ENCODE measurements at regions not wholly inside any gene's neighbourhood (a gene's known extent, or its start where the extent isn't known, plus 50 kb on each side); places are given as distances from the start of the nearest gene placed in this dataset.
"Not testable (repeated sequence)": the region's sequence is repeated elsewhere in the genome, so short reads cannot be mapped to it uniquely, and the experiment has no call there.

DNA sequence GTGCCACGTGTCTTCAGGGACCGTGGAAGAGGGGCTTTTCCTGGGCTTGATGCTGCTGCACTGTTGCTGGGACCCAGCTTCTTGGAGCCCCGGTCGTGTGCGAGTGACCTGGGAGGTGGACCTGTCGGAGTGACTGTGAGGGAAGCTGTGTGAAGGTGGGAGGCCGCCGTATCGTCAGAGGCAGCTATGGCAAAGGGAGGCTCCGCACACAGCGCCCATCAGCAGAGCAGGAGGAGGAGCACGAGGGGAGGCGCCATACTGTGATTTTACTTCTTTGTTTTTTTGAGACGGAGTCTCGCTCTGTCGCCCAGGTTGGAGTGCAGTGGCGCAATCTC lies 171.0 kb downstream of the LAT start:
- not testable (repeated sequence) for DNase-seq

DNA sequence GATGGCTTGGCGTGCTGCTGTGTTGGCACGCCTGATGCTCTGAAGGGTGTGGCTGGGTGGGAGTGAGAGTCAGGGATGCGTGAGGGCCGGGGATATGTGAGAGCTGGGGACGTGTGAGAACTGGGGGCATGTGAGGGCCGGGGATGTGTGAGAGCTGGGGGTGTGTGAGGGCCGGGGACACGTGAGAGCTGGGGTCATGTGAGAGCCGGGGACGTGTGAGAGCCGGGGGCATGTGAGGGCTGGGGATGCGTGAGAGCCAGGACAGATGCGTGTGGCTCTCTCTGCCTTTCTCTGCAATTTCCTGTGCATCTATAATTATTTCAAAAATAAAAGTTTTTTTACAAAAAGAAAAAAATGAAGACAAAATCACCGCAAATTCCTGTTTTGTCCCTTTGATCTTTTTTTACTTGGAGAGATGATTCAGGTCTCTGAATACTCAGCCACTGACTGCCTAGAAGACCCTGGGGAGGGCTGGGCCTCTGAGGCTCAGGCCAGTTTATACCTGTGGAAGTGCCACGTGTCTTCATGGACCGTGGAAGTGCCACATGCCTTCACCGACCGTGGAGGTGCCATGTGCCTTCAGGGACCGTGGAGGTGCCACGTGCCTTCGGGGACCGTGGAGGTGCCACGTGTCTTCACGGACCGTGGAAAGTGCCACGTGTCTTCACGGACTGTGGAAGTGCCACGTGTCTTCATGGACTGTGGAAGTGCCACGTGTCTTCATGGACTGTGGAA lies 170.4 kb downstream of the LAT start:
- not testable (repeated sequence) for DNase-seq

DNA sequence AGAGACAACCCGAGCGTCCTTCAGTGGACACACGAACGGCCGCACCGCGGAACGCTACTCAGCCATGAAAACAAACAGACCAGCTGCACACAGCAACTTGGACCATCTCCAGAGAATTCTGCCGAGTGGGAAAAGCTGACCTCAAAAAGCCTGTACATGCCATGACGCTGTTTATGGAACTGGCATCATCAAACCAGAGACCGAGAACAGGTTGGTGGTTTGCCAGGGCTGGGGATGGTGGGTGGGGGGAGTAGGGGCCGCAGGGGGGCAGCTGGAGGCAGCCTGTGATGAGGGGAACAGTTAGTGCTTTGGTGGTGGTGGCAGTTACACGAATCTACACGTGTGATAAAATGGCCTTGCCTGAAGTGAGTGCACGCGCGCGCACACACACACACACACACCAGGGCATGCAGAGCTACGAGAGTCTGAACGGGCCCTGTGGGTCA lies 169.8 kb downstream of the LAT start:
- DNase-seq, result no peak

DNA sequence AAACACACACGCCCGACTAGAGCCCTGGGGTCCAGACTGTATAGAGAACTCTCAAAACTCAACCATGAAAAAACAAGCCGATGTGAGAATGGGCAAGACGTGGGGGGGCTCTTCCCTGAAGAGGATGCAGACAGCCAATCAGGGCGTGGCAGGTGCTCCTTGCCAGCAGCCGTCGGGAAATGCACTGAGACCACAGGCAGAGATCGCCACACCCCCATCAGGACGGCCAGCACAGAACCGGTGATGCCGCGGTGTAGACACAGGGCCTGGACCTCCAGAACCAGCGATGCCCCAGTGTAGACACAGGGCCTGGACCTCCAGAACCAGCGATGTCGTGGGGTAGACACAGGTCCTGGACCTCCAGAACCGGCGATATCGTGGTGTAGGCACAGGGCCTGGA lies 169.2 kb downstream of the LAT start:
- no peak for DNase-seq

DNA sequence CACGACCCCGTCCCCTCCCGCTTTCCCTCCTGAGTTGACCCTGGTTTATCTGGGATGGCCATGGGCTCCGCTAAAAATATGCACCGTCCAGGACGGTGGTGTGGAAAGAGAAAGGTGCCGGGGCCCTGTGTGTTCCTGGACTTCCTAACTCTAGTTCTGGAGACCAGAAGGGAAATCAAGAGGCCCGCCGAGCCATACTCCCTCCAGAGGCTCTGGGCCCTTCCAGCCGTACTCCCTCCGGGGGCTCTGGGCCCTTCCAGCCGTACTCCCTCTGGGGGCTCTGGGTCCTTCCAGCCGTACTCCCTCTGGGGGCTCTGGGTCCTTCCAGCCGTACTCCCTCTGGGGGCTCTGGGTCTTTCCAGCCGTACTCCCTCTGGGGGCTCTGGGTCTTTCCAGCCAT lies 168.5 kb downstream of the LAT start:
- not testable (repeated sequence) for DNase-seq

DNA sequence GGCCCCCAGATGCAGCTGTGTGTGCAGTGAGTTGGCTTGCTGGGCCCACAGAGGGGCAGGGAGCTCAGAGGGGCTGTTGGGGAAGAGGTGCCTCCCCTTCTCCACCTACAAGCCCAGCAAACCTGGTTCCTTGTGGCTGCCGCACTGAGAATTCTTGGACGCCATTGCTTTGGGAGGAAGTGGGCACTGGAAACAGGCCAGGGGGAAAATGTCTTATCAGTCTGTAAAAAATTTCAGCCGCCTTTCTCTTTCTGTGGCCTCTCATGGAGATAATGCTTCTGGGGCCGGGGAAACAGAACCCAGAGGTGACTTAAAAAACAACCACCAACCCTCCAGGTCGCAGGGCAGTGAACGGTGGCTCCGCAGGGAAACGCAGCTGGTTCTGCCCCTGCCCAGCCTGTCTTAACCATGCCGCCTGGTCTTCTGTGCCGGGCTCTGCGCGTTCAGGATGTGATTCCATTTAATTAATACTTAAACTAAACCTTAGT lies 167.7 kb downstream of the LAT start:
- not testable (repeated sequence) for DNase-seq

DNA sequence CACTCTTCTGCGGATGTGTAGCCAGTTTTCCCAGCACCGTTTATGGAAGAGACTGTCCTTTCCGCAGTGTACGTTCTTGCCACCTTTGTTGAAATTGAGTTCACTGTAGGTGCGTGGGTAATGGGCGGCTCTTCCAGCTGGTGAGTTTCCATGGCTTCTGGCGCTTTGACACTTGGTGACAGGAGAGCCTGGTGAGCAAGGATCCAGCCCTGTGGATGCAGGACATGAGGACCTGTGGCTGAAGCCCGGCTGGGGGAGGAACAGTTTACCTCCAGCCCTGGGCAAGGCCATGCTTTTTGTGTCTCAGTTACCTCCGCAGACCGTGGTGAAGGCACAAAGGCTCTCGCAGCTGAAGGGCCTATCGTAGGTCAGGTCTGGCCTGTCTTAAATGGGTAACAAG lies 166.5 kb downstream of the LAT start:
- DNase-seq, result no peak

DNA sequence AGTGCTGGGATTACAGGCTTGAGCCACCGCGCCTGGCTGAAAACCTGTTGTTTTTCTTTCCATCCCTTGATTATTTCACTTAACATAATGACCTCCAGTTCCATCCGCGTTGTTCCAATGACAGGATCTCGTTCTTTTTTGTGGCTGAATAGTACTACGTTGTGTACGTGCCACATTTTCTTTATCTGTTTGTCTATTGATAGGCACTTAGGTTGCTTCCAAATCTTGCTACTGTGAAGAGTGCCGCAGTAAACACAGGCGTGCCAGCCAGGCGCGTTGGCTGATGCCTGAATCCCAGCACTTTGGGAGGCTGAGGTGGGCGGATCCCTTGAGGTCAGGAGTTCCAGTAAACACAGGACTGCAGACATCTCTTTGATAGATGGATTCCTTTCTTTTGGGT lies 165.1 kb downstream of the LAT start:
- not testable (repeated sequence) for DNase-seq

DNA sequence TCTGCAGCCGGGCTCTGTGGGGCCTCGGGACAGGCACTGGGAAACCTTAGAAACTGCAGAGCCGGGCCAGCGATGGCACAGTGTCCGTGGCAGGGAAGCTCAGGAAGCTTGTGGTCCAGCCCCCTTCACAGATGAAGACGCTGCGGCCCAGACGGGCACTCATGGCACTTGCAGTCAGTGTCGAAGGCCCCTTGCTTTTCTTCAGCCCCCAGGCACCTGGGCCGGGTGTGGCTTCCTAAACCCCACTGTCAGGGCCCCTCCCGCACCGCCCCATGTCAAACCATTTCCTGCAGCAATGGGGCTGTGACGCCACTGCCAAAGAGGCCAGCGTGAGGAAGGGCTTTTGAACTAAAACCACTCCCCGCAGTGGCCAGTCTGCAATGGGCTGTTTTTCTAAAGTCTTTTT lies 164.0 kb downstream of the LAT start:
- peak; percentile 67 for DNase-seq

DNA sequence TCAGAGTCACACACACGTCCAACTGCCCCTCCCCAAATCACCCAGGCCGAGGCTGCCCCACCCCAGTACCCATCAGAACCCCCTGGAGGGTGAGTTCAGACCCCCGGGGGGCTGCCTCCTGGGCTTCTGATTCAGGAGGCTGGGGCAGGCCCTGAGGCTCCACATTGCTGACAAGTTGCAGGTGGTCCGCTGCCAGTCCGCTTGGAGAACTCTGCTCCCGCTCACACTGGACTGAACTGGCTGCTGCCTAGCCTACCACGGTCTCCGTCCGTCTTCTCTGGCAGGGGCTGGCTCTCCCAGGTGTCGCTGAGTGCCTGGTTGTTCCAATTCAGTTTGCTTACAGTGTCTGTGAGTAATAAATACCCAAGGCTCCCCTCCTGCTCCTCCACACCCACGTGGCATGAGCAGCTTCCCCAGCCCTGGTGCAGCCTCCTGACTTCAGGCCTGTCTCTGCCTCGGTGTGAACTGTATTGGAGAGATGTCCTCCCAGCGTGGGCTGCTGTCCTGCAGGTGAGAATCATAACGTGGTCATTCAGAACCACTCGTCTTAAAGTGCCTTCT lies 163.4 kb downstream of the LAT start:
- DNase-seq, result peak; percentile 51

DNA sequence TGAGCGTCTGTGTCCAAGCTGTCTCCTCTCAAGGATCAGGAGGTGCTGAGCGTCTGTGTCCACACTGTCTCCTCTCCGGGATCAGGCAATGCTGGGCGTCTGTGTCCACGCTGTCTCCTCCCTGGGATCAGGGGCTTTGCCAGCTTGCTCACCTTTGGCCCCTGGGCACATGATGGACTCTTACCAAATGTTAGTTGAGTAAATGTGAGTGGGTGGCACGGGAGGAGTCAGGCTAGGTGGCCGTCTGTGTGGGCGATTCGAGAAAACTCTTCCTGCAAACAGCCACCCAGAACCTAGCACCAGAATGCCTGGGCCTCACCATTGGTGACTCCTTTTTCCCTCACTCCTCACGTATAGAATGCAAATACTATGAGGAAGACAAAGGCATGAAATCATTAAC lies 162.9 kb downstream of the LAT start:
- not testable (repeated sequence) for DNase-seq

DNA sequence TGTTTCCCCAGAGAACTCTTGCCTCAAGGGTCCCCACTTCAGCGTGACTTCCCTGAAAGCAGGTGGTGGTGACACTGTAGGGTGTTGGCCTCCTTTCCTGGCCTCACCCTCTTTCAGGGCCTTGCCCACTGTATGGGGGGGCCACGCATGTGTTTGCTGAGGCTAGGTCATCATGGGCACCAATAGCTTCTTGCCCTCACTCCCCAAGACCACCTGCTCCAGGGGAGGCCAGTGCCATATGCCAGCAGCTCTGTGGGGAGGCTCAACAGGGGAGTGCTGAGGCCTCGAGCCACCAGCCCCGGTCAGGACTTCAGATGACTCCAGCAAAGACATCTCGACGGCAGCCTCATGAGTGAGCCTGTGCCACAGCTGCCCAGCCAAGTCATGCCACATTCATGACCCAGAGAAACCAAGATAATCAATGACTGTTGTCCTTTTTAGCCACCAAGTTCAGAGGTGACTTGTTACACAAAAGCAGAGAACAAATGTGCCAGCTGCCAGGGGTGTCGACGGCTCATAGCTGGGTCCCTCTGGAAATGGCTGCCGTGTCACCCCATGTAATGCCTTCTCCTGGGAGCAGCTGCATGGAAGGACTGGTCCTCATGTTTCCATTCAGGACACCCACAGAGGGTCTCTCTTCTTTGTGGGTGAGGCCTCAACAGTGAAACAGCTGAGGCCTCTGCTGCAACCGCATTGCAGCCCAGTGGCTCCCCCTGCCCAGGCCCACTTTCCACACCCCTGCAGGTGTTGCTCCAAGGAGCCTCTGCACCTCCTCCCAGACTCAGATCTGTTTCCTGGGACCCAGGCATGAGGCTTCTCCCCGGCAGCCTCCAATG lies 162.2 kb downstream of the LAT start:
- not testable (repeated sequence) for DNase-seq

DNA sequence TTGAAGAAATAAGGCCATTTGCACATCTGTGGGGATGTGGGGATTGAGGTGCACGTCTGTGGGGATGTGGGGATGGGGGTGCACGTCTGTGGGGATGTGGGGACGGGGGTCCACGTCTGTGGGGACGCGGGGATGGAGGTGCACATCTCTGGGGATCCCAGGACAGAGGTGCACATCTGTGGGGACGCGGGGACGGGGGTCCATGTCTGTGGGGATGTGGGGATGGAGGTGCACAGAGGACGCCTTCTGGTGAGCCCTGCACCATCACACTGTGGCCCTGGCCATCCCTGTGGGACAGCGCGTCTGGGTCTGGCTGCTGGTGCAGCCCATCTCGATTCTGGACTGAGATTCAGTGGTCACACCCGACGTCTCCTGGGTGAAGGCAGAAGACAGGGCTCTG lies 161.4 kb downstream of the LAT start:
- no peak for DNase-seq

DNA sequence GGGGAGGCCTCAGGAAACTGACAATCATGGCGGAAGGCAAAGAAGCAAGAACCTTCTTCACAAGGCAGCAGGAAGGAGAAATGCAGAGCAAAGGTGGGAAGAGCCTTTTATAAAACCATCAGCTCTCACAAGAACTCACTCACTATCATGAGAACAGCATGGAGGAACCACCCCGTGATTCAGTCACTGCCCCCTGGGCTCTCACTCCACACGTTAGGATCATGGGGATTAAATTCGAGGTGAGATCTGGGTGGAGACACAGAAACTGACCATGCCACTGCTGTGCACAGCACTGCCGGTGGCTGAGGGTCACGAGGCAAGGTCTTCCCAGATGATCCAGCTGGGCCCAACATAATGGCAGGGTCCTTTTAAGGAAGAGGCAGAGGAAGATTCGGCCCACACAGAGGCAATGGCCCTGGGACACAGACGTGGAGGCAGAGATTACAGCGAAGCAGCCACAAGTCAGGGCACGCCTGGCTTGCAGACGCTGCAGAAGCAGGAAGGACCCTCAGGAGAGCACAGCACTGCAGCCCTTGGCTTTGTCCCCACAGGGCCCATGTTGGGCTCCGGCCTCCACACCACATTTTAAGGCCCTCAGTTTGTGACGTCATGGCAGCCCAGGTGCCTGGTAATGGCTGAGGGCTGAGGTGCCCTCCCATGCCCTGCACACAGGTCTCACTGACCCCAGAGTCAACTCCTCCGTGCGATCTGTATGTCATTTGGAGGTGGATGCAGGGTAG lies 160.8 kb downstream of the LAT start:
- not testable (repeated sequence) for DNase-seq

DNA sequence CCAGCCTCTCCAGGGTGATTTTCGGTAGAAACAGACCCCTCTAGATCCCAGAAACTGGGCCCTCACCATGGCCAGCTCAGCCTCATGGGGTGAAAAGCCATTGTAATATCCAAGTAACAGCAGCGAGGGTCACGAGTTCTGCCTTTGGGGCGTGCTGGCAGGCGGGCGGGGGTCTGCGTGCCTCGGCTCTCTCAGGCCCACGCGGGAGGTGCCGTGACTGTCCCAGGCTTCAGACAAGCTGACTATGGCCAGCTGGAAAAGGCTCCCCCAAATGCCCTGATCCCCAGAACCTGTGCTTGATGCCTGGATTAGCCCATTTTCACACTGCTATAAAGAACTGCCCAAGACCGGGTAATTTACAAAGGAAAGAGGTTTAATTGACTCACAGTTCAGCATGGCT lies 160.2 kb downstream of the LAT start:
- not testable (repeated sequence) for DNase-seq

DNA sequence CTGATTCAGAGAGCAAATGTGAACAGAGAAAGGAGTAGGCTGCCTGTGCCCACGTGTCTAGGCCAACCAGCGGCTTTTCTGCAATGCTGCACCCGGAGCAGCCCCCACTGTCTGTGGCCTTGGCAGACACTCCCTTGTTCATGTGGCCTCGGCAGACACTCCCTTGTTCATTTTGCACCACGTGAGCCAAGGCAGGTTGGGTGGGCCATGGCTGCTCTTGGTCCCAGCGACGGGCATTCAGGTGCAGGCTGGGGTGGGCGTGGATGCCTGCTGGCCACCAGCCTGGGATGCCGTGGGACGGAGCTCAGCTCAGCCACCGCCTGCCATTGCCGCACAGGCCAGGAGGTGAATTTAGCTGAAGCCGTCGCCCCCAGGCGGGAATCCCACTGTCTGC lies 159.8 kb downstream of the LAT start:
- DNase-seq, result not testable (repeated sequence)

DNA sequence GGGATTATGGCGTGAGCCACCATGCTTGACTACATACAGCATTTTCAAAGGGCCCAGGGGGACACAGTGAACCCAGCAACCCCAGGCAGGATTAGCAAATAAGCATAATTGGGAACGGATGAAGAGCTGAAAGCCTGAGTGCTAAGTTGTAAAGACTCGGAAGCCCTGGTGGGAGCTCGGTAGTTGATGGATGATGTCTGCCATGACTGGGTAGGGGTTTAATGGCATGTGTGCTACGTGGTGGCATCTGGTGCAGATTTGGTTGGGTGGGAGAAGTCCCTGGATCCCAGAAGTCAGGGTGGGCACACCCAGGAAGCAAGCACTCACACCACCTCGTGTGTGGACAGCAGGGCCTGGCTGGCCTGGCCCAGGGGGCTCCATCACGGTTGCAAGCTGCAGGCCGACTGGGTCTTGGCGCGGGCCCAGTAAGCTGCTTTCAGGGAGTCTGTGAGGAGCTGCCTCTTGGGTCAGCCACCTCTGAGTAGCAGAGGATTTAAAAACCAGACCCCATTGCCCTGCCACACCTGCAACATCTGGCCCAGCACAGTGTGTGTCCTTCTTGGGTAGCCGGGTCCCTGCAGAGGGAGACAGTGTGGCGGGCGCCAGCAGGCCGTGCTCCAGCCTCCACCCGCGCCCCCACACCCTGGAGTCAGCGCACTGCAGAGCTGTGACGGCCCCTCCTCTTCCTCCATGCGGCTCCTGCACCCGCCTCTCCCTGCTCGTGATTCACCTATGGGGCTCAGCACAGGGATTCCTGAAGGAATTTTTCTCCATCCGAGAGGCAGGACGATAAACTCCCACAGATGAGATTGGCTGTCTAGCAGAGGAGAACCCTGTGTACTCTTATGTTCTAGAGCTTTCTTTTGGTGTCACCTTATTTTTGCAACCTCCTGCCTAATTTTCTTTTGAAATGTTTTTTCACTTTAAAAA lies 159.2 kb downstream of the LAT start:
- DNase-seq, result not testable (repeated sequence)

DNA sequence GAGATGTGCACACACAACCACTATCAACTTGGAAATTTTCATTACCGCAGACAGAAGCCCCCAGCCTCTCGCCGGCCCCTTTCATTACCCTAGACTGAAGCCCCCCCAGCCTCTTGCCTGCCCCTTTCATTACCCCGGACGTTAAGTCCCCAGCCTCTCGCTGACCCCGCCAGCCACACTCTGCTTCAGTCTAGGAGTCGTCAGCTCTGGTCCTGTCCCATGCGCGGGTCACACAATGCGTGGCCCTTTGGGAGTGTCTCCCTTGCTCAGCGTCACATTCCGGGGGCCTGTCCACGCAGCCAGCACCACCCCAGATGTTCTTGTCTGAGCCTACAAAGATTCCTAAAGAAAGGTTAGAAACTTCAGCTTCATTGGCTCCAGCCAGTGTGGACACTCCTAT lies 157.7 kb downstream of the LAT start:
- DNase-seq, result not testable (repeated sequence)

DNA sequence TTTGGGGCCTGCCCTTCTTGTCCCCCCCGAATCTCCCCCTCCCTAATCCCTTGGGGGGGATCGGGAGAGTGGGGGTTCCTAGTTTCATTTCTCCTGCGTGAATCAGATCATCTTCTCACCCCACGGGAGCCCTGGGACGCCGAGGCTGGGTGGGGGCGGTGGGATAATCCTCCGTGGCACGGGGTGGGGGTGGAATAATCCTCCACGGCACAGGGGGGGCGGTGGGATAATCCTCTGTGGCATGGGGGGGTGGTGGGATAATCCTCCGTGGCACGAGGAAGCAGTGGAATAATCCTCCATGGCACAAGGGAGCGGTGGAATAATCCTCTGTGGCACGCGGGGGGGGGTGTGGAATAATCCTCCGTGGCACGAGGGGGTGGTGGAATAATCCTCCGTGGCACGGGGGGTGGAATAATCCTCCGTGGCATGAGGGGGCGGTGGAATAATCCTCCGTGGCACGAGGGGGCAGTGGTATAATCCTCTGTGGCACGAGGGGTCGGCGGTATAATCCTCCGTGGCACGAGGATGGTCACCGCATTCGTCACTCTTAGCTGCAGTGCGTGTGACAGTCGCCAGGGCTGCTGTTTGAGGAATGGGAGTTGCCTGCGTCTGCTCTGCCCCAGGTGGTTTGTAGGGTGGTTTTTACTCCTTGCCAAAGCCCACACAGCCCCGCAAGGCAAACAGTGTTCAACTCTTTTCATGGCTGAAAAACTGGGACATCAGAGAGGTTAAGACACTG lies 156.9 kb downstream of the LAT start:
- DNase-seq, result no peak

DNA sequence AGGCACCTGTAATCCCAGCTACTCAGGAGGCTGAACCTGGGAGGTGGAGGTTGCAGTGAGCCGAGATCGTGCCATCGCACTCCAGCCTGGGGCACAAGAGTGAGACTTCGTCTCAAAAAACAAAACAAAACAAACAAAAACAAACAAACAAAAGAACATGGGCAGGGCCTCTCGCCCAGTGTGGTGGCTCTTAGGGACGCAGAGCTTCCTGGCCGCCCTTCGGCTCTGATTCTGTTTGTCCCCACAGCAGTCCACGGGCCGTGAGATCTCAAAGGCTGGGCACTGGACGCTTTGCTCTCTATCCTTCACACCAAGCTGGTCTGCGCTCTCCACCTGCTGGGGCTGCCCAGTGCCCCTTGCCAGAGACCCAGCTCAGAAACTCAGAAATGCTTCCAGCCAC lies 156.3 kb downstream of the LAT start:
- DNase-seq, result not testable (repeated sequence)

All from activated CD8-positive, alpha-beta memory T cell treated with anti-CD3 and anti-CD28 coated beads, Interleukin-2, amount 50 U/mL, for 4 hours (primary cell).